ENCODE measurements at regions not wholly inside any gene's neighbourhood (a gene's known extent, or its start where the extent isn't known, plus 50 kb on each side); places are given as distances from the start of the nearest gene placed in this dataset.
A peak's percentile ranks its signal among the peaks of the same experiment; 100 is the strongest.

DNA sequence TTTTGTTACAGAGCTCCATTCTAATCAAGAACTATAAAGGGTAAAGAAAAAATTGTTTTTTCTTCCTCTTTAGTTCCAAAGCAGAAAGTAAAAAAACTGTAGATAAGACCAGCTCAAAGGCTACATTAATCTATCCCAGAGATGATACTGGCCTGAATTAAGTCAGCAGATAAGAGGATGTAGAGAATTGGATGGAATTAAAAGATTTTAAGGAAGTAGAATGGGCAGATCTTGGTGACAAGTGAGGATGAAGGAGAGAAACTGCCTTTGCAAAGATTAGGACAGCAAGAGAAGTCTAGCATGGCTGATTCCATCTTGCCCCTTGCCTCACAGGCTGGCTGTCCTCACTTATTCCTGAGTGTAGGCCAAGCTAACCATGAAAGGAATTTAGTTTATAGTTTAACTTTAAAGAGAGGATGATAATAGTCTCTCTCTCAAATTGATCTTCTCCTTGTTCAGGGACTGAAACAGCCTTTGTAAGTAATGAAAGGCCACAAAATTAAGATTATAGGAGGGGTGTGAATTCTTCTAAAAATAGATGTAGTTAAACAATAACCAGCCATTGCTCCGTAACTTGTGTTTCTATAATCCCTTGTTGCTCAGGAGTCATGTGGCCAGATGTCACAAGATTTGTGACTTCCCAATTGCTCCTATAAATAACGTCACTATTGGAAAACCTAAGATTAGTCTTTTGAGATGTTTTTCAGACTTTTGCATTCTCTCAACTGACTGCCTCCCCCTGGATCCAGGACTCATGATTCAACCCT, 265.0 kb upstream of the USP24 start (continued):
- no peak for TF ChIP-seq ATF6 (CRISPR knock-in tag; IDR thresholded peaks at IDR 0.05)

DNA sequence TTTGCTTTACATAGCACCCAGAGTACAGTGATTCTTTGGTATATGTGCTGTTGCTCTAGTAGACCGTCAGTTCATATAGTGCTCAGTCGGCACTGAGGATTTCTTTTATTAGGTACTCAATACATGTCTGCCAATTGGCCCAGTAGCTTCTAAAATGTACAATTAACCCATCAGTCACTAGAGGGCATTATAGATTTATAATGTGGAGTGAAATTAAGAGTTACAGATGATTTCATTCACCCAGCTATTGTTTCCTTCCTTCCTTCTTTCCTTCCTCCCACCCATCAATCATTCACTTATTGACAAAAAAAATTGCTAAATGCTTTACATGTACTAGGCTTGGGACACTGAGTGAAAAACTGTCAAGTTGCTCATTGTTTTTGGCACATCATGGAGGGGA, 263.6 kb upstream of the USP24 start:
- Mint-ChIP-seq H3K36me3 (no peaks in the 10 kb centered on the region), H3K9me3 (no peaks in the 10 kb centered on the region), H3K27ac (no peak overlapping the region), H3K4me1 (no peaks in the 10 kb centered on the region), H3K27me3 (ENCODE audit: low read depth) (no peaks in the 10 kb centered on the region; the same call in 1 of the 2 replicates), H3K4me3 (no peak overlapping the region)
- DNase-seq (ENCODE audit: low spot score) (no peak), ATAC-seq (no peak; the same call in 1 of the 2 replicates)
- POLR2A ChIA-PET, result interaction anchor here (0.6 kb wide), 1 partner anchor 11 kb away, joined by 9 read pairs; no protein-coding TSS in a partner anchor
- no peak for TF ChIP-seq MAX (CRISPR knock-in tag; IDR thresholded peaks at IDR 0.05)
- peak; percentile 93 for TF ChIP-seq ZNF317 (CRISPR knock-in tag; IDR thresholded peaks at IDR 0.05; ENCODE audit: borderline replicate concordance, low read depth)
- CTCF ChIA-PET, result interaction anchor here (0.7 to 3.5 kb wide), 12 partner anchors 12 to 1340 kb away, joined by 3 to 21 read pairs (median 4); partner anchors contain the start of gene FYB2

DNA sequence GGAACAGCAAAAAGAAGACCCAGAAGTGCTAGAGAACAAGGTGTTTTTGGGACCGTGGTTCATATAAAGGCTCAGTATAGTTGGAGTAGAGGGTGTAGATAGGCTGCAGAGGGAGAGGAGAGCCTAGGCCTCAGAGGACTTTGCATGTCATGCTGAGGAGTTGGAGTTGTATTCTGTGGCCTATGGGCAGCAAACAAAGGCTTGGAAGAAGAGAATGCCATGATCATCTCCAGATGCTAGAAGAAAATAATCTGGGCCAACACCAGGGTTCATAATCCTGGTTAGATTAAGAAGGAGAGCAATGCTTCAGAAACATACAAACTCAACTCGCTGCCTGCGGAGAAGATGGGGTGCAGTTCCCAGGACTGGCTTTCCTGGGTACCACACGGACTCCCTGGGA, 262.8 kb upstream of the USP24 start:
- CTCF ChIA-PET, result interaction anchor here (1.2 to 3.5 kb wide), 3 partner anchors 99 to 1106 kb away, joined by 7 to 21 read pairs (median 12); no protein-coding TSS in a partner anchor
- TF ChIP-seq GRHL2 (CRISPR knock-in tag; IDR thresholded peaks at IDR 0.05; ENCODE audit: insufficient replicate concordance, severe bottlenecking) (no peak), E2F4 (CRISPR knock-in tag; IDR thresholded peaks at IDR 0.05; ENCODE audit: borderline replicate concordance, low read depth) (no peak), ZNF232 (CRISPR knock-in tag; IDR thresholded peaks at IDR 0.05) (no peak), ERG (CRISPR knock-in tag; IDR thresholded peaks at IDR 0.05) (no peak), SOX15 (CRISPR knock-in tag; IDR thresholded peaks at IDR 0.05) (no peak), ZNF219 (CRISPR knock-in tag; IDR thresholded peaks at IDR 0.05; ENCODE audit: borderline replicate concordance) (no peak), HMGXB4 (CRISPR knock-in tag; IDR thresholded peaks at IDR 0.05) (no peak), MLX (CRISPR knock-in tag; IDR thresholded peaks at IDR 0.05) (no peak), IRF2 (CRISPR knock-in tag; IDR thresholded peaks at IDR 0.05; ENCODE audit: borderline replicate concordance, low read depth) (no peak), USF2 (CRISPR knock-in tag; IDR thresholded peaks at IDR 0.05) (no peak), ATF6 (CRISPR knock-in tag; IDR thresholded peaks at IDR 0.05) (no peak), OVOL2 (CRISPR knock-in tag; IDR thresholded peaks at IDR 0.05; ENCODE audit: borderline replicate concordance) (no peak)
- TF ChIP-seq, protein P1, sequence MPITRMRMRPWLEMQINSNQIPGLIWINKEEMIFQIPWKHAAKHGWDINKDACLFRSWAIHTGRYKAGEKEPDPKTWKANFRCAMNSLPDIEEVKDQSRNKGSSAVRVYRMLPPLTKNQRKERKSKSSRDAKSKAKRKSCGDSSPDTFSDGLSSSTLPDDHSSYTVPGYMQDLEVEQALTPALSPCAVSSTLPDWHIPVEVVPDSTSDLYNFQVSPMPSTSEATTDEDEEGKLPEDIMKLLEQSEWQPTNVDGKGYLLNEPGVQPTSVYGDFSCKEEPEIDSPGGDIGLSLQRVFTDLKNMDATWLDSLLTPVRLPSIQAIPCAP (CRISPR knock-in tag; IDR thresholded peaks at IDR 0.05), result no peak
- TF ChIP-seq, protein P2, sequence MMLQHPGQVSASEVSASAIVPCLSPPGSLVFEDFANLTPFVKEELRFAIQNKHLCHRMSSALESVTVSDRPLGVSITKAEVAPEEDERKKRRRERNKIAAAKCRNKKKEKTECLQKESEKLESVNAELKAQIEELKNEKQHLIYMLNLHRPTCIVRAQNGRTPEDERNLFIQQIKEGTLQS (CRISPR knock-in tag; conservative IDR thresholded peaks at IDR 0.05), result no peak
- TF ChIP-seq, protein P3, sequence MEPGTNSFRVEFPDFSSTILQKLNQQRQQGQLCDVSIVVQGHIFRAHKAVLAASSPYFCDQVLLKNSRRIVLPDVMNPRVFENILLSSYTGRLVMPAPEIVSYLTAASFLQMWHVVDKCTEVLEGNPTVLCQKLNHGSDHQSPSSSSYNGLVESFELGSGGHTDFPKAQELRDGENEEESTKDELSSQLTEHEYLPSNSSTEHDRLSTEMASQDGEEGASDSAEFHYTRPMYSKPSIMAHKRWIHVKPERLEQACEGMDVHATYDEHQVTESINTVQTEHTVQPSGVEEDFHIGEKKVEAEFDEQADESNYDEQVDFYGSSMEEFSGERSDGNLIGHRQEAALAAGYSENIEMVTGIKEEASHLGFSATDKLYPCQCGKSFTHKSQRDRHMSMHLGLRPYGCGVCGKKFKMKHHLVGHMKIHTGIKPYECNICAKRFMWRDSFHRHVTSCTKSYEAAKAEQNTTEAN (CRISPR knock-in tag; IDR thresholded peaks at IDR 0.05), result no peak

More for the DNA sequence above, 262.8 kb upstream of the USP24 start:
- POLR2A ChIA-PET, result no interaction called here
- DNase-seq (ENCODE audit: low spot score) (no peak), ATAC-seq (no peak)
- no peaks in the 10 kb centered on the region; the same call in 1 of the 2 replicates for H3K27me3 Mint-ChIP-seq (ENCODE audit: low read depth)
- no peaks in the 10 kb centered on the region for H3K4me1 Mint-ChIP-seq
- no peak overlapping the region for H3K4me3 Mint-ChIP-seq
- no peak overlapping the region for H3K27ac Mint-ChIP-seq
- H3K9me3 Mint-ChIP-seq, result no peaks in the 10 kb centered on the region
- H3K36me3 Mint-ChIP-seq, result no peaks in the 10 kb centered on the region
